NCI-H82 (cell line): ENCODE measurements at regions not wholly inside any gene's neighbourhood (a gene's known extent, or its start where the extent isn't known, plus 50 kb on each side); places are given as distances from the start of the nearest gene placed in this dataset.

Experiments used
- DNase-seq: peaks from one replicate; lab custom pipeline; 2025; lab: John Stamatoyannopoulos, UW

DNA sequence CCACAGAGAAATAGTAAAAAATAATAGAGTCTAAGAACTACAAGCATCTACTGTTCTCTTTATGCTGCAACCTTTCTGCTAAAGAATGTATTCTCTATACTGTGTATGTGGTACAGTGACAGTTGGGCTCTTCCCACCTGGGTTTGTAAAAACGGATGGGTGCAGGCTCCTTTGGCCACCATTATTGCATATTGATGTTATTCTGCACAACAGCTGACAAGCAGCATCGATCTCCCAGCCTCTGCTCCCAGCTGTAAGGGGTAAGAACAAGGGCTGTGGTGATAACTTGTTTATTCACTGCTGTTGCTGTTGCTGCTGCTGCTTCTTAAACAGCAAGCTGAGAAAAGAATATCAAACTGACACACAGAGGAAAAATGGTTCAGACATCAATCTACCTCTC is 56.1 kb downstream of the KCNRG start:
- DNase-seq: peak; percentile 40

DNA sequence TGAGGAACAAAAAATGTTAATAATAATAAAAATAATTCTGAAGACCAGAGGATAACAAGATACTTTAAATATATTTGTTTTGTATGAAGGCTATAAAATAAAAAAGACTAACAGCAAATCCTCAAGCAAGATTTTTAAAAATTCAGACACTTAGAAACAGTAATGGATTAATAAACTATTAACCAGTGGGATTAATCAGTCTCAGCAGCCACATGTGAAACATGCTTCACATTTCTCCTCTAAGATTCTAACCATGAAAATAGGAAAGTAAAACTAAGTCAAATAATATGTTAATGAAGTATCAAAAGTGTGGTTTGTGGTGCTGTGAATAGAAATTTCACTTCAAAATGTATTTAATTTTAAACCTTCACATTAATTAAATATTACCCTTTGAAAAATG is 57.4 kb downstream of the KCNRG start:
- no peak for DNase-seq

DNA sequence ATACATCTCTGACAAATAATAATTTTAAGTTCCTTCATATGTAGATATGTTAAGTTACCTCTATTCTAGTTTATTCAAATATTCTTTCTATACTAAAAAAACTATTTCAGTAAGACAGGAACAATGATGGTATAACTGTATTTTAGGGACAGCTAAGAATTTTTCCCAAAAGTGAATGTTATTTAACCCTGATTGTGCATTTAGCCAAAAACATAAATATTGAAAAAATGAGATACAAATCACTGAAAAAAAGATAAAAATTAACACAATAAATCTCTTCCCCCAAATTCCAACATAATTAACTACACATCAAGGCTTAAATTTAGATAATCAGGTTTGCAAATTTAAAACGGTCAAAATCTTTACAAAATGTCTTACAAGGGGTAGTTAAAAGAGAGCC is 58.1 kb downstream of the KCNRG start:
- no peak for DNase-seq

DNA sequence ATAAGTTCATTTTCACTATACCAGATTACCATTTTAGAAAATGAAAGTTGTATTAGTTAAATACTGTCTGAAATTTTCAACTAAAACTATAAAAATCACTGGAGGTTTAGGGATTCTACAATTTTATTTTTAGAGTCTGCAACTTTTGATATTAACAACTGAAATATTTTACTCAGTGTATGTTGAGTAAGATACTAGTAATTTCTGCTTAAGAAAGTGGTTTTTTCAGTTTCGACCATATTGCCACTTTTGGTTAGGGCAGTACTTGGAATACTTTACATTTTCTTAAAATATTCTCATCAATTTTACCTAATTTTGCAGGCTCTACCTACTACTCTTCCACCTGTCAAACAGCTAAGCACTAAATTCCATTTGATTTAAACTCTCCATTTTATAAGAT is 59.6 kb downstream of the KCNRG start:
- DNase-seq: no peak

DNA sequence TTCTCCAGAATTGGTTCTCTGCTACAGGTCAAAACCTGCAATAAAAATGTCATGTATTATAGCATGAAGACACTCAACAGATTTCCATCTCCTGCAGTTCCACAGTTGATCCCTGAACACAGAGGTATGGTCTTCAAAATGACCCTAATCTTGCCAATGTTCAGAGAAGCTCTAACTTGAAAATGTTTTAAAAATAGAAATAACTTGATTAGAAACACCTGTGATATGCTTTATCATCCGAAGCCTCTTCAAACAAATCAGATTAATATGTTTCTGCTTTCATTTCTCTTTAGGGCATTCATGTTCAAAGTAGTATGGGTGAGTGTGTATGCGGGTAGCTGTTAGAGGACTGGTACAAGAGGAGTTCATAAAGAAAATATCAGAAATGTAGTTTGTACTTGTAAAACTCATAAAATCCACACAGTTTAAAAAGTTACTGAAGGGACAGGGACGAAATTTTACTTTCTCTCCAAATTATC is 60.4 kb downstream of the KCNRG start:
- DNase-seq: peak; percentile 31

DNA sequence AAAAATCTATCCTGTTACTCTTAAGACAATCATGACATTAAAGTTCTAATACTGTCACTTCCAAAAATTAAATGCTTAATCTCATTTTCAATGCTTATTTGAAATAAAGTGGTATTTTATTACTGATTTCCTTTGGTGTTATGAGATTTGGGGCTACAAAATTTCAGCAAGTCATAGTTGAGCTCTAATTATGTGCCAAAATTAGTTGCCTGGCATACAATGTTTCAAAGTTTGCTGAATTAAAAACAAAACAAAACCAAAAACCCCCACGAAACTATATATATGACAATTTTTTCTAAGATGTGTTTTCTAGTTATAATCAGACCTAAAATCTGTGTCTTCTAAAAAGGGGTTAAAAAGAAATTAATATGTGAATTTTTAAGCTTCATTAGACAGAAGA is 62.2 kb downstream of the KCNRG start:
- DNase-seq: no peak

DNA sequence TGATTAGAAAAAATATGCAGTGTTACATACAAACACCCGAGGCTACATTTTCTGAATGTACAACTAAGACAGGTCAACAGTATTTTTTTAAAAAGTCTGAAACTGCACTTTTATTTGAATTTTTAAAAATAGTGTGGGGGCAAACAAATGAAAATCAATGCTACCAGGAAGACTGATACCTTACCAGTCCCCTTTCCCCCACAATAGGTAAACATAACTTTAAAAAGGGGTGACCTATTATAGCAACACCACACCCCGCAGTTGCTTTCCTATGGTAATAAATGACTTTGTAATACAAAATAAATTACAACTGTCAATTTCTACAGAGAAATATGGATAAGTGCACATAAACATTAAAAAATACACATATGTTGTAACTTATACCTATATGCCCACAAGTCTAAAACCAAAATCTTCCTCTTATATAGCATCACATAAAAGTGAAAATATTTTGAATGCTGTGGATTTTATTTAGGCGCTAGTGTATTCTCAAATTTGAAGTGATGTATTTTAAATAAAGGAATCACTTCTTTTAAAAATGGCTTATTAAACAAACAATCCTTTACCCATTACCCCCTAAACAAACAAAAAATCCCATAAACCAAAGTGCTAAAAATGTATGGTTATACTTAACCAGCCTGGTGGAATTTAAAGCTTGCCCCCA is 63.1 kb downstream of the KCNRG start:
- DNase-seq: no peak

DNA sequence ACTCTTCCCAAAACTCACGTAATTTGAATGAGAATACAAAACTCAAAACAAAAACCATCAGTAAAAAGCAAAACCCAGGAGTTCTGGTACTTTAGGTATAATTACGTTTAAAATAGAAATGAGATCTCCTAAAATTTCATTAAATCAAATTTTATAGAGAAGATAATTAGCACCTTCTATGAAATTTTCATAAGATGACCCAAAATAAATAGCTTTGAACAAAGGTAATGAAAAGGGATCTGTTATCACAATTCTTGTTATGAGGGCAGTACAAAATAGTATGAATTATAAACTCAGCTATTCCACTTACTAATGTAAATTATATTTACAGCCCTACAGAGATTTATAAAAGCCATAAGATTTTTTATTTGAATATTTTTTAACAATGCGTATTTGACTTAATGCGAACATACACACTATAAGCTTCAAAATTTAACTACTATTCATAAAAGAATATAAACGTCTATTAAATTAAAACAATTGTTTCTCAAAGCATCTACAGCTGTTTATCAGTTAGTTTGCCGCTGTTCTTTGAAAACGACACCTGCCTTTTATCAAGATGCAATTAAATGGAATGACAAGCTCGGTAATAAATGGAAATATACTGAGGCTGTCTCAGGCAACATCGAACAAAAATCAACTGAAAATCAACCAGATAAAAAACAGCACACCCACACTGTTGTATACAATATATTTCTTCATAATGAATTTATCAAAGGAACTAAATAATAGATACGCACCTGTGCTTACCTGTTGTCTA is 63.8 kb downstream of the KCNRG start:
- peak; percentile 31 for DNase-seq

DNA sequence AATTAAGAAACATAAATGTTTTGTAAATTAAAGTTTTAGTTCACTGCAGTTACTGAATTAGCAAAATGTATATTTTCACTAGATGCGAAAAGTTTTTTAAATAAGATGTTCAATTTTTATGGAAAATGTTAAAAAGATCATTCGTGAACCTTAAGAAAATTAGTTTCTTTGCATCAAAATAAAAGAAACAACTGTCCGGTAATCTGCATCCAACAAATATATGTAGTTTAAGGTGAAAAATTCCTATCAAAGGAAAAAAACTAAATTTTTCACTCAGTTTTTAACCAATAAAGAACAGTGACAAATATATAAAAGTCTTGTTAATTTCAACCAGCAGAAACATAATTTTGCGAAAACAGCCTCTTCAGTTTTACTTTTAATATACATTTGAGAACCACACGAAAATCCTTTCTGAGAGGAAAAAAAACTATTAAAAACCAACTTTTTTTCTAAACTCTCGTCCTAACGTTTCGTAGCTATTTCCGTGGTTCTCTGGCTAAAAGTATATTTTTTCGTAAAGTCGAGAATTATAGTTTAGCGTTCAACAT is 64.5 kb downstream of the KCNRG start:
- DNase-seq: no peak

DNA sequence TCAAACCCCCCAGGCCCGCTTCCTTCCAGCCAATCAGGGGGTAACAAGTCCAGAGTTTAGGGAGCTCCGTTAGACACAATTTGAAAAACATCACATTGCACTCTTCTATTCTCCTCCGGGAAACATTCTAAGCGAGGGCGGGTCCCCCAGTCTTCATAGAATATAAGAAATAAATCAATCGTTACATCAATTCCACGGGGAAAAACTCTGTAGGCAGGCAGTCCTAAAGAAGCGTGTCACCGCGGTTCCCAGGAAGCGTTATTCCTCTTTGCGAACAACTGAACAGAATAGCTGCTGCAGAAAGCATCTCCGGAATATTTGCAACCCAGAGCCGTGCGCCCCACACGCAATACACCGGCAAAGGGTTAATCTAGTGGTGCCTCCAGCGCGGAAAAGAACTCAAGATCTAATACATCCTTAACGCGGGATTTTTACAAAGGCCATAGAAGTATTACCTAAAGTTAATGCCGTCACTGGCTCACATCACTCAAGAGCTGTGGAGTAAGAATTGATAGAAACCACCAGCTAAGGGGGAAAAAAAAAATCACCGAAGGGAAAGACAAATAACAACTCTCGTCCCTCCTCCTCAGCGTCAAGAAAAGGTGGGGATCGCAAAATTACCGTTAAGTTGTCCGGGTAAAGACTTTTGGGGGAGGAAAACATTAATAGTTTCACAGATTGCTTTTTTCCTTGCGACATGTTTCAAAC is 65.1 kb downstream of the KCNRG start:
- DNase-seq: peak; percentile 73

DNA sequence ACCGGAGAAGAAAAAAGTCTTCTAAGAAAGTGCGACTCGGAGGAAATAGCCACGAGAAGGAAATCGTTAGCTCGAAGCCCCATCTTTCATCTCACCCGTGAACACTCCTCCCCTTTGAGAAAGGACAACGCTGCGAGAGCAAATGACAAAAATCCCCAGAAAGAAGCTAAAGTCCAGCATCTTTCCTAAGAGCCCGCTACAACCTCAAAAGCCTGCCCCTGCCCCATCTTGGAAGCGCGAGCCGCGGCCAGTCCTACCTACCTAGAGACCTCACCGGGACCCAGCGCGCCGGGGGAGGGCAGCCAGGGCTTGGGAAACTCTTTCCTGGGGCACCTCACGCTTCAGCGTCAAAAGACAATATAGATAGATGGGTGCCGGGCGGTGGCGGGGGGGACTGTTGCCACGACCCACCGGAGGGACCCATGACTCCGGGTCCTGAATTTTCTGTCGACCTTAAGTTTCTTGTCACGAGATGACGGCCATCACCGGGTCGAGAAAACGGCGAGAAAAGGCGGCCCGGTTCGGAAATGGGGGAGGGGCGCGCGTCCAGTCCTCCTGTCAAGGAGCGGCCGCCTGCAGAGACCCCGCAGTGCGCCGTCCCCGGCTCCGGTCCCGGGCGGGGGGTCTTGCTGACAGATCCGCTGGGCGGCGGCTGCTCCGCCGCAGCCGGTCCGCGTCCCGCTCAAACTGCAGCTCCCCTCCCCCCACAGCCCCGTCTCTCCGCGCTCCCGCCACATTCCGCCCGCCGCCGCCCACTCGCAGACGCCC is 65.9 kb downstream of the KCNRG start:
- DNase-seq: peak; percentile 83

DNA sequence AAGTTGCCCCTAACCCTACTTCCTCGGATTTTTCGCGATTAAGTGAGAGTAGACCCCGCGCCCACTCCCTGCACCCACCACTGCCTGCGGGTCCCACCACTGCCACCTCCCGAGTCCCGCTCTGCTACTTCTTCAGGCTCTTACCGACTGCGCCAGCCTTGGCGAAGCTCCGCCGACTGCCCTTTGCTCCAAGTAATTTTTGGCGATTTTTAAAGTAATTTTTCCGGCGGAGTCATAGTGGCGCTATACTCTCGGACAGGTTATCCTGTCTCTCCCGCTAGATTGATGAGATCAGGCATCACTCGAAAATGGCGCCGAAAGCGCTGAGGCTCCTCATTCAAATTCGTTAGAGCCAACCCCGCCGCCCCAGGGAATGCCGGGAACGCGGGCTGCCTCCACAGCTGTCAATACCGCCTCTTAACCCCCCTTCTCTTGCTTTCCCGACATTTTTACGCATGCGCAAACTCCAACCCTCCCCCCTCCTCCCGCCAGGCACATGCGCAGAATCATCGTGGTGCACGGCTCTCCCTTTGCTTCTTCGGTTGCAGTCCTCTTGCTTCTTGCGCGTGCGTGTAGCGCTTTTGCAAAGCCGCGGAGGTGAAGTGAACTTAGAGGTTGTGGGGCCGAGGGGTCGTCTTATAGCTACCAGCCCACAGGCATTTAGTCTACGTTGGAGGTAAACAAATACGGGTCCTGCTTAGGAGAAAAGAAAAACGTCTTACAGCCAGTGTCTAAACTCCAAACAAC is 66.6 kb downstream of the KCNRG start:
- DNase-seq: peak; percentile 100

DNA sequence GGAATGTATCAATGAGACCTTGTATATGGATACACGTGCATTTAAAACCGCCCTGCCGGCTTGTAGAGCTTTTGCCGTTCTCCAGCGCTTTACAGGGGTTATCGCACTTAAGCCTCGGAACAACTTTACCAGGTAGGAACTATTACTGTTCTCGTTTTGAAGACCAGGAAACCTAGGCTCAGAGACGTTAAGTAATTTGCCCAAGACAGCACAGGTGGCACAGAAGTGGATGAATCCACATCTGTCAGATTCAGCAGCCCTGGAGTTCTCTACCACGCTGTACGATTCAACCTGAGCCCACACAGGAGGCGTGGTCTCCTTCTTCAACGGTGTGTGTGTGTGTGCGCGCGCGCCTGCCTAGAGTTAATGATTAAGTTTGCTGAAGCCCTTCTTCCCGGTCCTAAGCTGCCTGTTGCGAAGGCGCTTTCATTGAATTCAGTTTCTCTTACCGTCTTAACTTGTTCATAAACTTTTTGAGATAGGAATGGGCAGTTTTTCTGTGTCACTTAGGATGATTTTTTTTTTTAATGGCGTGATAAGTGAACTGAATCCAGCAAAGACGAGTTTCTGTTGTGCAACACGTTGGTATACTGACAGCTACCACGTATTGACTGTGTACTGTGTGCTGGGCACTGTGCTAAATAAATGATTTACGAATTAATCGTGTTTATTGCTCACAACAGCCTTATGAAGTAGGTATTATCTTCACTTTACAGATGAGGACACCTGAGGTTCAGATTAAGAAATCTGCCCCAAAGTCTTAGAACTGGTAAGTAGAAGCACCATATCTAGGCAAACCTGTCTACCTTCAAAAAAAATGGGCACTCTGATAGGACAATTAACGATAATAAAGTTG is 67.4 kb downstream of the KCNRG start:
- peak; percentile 98 for DNase-seq

DNA sequence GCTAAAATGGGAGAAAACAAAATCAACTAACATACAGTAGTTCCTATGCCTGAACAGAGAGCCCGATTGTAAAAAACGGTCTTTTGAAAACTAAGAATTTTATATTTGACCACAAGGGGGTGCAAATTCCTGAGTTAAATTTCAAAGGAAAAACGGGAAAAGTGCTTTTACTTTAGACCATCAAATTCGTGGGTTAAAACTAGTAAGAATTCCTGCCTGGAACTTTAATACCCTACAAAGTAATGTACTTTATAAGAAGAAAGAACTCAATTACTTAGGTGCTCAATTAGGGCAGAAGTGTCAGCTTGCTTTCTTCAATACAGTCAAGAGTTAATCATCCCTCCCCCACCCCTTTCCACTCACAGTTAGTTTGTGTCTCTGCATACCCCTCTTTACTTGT is 69.8 kb downstream of the KCNRG start:
- DNase-seq: peak; percentile 67

DNA sequence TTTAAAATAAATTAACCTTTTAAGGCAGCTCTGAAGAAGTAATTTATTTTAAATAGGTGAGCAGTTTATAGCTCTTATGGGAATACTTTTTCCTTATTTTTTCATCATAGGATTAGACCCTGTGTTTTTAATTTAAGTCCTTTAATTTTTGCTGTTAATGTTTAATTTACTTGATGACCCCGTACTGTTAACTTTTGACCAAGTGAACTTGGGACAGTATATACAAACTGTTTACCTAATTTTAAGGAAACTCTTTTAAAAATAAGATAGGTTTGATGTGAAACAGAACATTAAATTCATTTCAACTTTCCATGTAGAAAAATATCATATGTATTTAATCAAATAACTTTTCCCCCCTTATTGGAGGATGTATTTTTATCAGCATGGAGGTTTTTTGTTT is 74.4 kb downstream of the KCNRG start:
- no peak for DNase-seq

DNA sequence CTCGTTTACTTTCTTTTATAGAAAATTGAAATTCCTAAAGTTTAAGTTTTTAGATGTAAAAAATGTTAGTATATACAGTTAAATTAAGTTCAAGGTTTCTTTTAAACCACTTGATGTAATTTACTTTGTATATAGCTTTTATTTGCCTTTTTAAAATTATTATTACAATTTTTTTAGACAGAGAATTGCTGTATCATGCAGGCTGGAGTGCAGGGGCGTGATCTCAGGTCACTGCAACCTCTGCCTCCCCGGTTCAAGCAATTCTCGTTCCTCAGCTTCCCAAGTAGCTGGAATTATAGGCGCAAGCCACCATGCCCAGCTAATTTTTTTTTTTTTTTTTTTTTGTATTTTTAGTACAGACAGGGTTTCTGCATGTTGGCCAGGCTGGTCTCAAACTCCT is 75.0 kb downstream of the KCNRG start:
- DNase-seq: no peak

DNA sequence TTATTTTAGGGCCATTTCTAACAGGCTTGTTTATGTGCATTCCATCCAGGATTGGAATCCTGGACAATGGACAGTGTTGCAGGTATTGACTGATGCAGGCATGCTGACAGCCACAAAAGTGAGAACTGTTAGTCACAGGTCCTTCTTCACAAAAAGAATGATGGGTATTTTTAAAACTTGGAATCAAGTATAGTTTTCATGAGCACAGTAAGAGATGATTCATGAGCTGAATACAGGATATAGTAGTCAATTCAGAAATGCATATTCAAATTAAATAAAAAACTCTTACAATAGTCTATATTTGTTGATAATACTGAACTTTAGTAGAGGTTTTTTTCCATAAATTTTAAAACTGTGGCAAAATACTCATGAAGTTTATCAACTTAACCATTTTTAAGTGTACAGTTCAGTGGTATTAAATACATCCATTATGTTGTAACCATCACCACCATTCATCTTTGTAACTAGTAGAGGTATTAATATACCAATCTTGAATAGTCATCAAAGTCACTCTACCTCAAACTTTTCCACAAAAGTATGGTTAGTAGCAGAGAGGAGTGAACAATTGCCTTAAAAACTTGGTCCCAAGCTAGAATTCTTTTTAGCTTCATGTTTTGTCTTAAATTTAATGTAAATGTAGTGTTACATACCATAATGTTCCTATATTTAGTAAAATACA is 79.5 kb downstream of the KCNRG start:
- no peak for DNase-seq

DNA sequence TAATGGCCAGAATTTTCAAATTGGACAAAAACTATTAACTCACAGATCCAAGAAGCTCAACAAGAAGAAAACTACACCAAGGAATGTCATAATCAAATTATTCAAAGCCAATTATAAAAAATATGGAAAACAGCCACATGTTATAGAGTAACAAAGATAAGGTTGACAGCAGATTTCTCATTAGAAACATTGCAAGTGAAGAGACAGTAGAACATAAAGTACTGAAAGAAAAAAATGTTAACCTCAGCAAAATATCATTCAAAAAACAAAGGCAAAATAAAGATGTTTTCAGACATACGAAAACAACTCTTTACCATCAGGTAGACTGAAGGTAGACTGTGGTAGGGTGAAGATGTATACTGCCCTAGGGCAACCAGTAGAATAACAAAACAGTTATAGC is 83.4 kb downstream of the KCNRG start:
- no peak for DNase-seq

DNA sequence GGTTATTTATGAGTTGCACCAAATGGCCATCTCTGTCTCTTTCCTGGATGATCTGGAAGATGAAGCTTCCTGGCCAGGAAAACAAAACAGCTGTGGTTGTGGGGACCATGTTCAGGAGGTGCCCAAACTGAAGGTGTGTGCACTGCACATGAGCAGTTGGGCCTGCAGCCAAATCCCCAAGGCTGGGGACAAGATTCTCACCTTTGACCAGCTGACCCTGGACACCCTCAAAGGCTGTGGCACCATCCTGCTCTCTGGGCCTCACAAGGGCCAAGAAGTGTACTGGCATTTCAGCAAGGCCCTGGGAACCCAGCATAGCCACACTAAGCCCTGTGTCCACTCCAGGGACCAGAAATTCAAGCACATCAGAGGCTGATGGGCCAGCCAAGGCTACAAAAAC is 84.2 kb downstream of the KCNRG start:
- DNase-seq: no peak

DNA sequence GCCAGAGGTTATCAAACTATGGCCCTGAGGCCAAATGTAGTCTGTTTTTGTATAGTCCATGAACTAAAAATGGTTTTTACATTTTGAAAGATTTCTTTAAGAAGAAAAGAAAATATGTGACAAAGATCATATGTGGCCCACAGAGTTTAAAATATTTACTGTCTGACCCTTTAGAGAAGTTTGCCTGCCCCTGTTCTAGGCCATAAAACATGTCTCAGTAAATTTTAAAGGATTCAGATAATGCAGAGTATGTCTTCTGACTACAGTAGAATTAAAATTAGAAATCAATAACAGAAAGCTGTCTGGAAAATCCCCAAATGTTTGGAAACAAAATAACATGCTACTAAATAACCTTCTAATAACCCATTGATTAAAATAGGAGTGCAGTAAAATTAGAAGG is 86.3 kb downstream of the KCNRG start:
- DNase-seq: no peak
